HL-60 (cell line): ENCODE measurements at regions not wholly inside any gene's neighbourhood (a gene's known extent, or its start where the extent isn't known, plus 50 kb on each side); places are given as distances from the start of the nearest gene placed in this dataset.

Source experiments
- CTCF ChIP-seq: IDR thresholded peaks from one replicate; pipeline ENCODE4 v1.5.1; 2011; ENCODE audit warnings: low read length, control low read depth, inconsistent platforms; ENCODE audit not compliant: insufficient read depth
- GABPA ChIP-seq: IDR thresholded peaks from 2 replicates; pipeline ENCODE4 v1.6.1; 2012; ENCODE audit warnings: low read depth
- POLR2AphosphoS5 ChIP-seq: IDR thresholded peaks from 2 replicates; pipeline ENCODE4 v1.6.1; 2012; ENCODE audit warnings: low read depth
- REST ChIP-seq: IDR thresholded peaks from 2 replicates; pipeline ENCODE4 v1.6.1; 2012; ENCODE audit warnings: low read depth; ENCODE audit not compliant: insufficient replicate concordance
- SPI1 ChIP-seq: IDR thresholded peaks from 2 replicates; pipeline ENCODE4 v1.6.1; 2012; ENCODE audit warnings: low read depth, mild to moderate bottlenecking, borderline replicate concordance

- TF ChIP-seq POLR2AphosphoS5, result no peak
- no peak for TF ChIP-seq CTCF
- no peak for TF ChIP-seq REST
- no peak for TF ChIP-seq SPI1
- no peak for TF ChIP-seq GABPA
These were observed 656.1 kb downstream of the COL12A1 start for GRCh38 chr6:74549746-74550145.
